GM21381 (cell line): ENCODE measurements at regions not wholly inside any gene's neighbourhood (a gene's known extent, or its start where the extent isn't known, plus 50 kb on each side); places are given as distances from the start of the nearest gene placed in this dataset.
"Not testable (repeated sequence)": the region's sequence is repeated elsewhere in the genome, so short reads cannot be mapped to it uniquely, and the experiment has no call there.

Experiments
- ATAC-seq: cut with Tn5 transposase; IDR thresholded peaks from one replicate; pipeline ENCODE4 v1.9.1; 2021; ENCODE audit warnings: mild to moderate bottlenecking, moderate library complexity; ENCODE audit not compliant: unreplicated experiment

- no peak for ATAC-seq
Measured at GRCh38 chrX:45622042-45622423, 421.4 kb upstream of the DIPK2B start.

DNA sequence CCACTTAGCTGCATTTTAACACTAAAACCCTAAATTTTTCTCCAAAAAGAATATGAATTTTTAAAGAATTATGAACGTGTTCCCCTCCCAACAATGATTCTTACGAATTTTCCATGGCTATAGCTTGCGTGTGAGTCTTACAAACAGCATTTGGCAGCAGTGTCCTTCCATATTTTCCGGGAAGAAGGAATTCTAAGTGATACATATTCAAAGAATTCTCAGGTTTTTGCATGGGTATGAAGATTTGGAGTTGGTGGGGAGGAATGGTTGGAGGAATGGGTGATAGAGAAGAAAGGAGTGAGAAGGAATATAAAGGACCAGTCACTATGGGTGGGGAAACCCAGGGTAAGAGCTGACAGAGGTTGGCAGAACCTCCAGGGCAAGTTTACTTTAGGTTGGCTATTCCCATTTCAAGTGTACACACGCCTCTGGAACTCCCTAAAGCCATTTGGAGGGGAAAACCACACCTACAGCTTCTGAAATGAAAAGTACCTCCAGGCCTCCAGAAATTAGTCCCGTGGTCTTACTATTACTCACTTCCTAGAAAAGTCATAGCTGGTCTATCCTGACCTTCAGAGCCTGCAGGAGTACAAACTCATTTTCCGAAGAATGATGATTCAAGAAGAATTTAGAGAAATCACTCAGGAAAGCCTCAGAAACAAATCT, 420.8 kb upstream of the DIPK2B start:
- ATAC-seq = no peak

- no peak for ATAC-seq
Measured at GRCh38 chrX:45619290-45619689, 418.6 kb upstream of the DIPK2B start.

- ATAC-seq = not testable (repeated sequence)
Measured at GRCh38 chrX:45615591-45615990, 414.9 kb upstream of the DIPK2B start.

DNA sequence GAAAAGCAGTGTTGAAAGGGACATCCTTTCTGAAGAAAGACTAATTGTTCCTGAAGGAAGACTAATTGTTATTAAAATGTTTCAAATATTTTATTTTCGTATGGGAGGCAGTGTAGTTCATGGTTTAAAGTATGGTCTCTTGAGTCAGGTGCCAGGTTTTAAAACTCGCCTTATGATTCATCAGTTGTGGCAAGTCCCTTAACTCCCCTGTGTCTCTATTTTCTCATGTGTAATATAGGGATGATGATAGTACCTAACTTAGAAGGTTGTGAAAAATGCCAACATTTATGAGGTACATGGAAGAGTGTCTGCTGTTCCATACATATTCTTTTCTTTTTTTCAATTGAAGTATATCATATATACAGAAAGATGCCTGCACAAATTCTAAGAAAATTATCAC, 414.2 kb upstream of the DIPK2B start:
- no peak for ATAC-seq

- ATAC-seq = no peak
Measured at GRCh38 chrX:45602151-45602550, 401.5 kb upstream of the DIPK2B start.

DNA sequence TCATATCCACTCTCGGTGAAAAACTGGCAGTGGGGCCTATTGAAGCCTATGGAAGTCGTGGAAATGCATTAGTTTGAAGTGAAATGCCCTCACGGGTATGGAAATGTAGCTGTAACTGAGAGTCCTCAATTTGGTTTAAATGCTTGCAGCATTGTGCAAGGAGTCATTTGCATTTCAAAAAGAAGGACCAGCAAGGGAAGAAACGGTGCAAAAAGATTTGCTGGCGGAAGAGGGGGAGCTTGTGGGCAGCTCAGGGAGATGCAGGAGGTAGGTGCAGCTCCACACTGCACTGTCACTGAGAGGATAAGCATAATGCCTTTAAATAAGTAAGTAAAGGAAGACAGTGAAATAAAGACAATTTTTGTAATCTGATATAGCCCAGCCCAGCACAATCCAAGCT, 400.4 kb upstream of the DIPK2B start:
- no peak for ATAC-seq

- no peak for ATAC-seq
Measured at GRCh38 chrX:45598861-45599260, 398.2 kb upstream of the DIPK2B start.

- no peak for ATAC-seq
Measured at GRCh38 chrX:45596188-45596808, 395.6 kb upstream of the DIPK2B start.

GRCh38 chrX:45592101-45592500, 391.4 kb upstream of the DIPK2B start:
- no peak for ATAC-seq

GRCh38 chrX:45591650-45592049, 391.0 kb upstream of the DIPK2B start:
- no peak for ATAC-seq

- no peak for ATAC-seq
Measured at GRCh38 chrX:45584717-45585116, 384.0 kb upstream of the DIPK2B start.

- no peak for ATAC-seq
Measured at GRCh38 chrX:45577361-45577760, 376.7 kb upstream of the DIPK2B start.

- no peak for ATAC-seq
Measured at GRCh38 chrX:45571453-45571852, 370.8 kb upstream of the DIPK2B start.

- ATAC-seq = no peak
Measured at GRCh38 chrX:45566456-45566855, 365.8 kb upstream of the DIPK2B start.

DNA sequence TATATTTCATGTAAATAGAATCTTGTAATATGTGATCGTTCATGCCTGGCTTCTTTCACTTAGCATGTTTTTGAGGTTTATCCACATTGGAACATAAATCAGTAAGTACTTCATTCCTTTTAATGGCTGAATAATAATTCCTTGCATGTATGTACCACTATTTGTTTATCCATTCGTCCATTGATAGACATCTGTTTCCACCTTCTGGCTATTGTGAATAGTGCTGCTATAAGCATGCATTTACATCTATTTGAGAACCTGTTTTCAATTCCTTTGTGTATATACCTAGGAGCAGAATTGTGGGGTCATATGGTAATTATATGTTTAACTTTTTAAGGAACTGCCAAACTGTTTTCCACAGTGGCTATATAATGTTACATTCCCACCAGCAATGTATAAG, 356.7 kb upstream of the DIPK2B start:
- no peak for ATAC-seq

DNA sequence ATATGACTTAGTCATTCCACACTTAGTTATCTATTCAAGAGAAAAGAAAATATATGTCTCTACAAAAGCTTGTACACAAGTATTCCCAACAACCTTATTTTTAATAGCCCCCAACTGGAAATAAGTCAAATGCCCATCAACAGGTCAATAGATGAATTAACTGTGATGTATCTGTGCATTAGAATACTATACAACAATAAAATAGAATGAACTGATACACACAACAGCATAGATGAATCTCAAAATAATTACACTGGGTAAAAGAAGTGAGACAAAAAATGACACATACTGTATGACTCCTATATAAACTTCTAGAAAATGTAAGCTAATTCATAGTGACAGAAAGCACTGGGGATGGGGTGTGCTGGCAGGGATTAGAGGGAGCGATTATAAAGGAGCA, 354.1 kb upstream of the DIPK2B start:
- no peak for ATAC-seq

DNA sequence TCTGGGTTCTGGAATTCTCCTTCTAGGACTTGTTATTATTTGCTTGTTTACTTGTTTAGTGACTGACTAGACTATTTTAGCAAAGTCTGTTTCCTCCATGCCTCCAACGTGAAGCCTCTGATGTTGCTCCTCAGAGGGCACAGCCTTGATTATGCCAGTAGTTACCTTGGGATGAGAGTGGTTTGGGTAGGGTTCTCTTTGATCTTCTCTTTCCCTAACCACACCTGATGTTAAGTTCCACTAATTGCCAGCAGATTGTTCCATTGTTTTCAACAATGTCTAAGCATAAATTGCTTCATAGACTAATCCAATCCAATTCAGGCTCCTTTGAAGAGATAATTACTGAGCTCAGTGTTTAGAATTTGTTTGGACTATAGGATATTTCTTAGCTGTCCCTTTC, 352.7 kb upstream of the DIPK2B start:
- ATAC-seq = no peak

- not testable (repeated sequence) for ATAC-seq
Measured at GRCh38 chrX:45546697-45547096, 346.0 kb upstream of the DIPK2B start.

GRCh38 chrX:45540181-45540580, 339.5 kb upstream of the DIPK2B start:
- no peak for ATAC-seq

GRCh38 chrX:45537936-45538335, 337.3 kb upstream of the DIPK2B start:
- ATAC-seq = no peak

DNA sequence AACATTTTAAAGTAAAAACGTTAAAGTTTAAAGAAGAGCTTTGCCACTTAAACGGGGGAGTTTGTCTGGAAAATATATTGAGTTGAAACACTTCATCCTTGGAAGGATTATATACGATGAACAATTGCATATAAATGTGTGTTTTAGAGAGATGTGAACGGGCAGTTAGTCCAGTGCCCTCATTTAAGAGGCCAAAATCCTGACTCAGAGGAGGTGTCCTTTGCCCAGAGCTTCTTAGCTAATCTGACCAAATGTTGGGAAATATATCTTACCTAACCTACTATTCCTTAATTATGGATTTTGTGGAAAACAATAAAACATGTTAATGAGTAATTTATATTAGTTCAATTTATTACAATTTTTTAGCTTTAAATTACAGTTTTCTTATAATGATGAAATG, 327.2 kb upstream of the DIPK2B start:
- no peak for ATAC-seq

DNA sequence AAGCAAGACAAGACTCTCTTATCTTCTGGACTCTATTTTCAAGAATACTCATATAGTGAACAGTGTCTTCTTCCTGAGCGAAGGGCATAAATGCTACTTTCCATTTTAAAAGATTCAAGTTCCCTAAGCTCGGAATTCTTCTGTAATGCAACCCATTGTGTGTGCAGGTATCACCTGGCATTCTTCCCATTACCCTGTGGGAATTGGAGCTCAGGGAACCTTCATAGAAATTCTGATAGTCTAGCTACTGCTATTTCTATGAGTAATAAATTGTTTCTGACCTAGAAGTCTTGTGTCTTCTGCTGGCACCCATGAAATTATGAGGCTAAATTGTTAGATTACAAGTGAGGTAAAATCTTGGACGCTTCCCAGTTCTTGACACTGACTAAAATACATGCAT, 324.1 kb upstream of the DIPK2B start:
- ATAC-seq = no peak
